H9 (cell line): ENCODE measurements at regions not wholly inside any gene's neighbourhood (a gene's known extent, or its start where the extent isn't known, plus 50 kb on each side); places are given as distances from the start of the nearest gene placed in this dataset.

ENCODE experiments used
- DNase-seq: peaks from one replicate; pipeline ENCODE4 v3.0.0-alpha.2; 2017
- H2AFZ ChIP-seq: one replicate; pipeline ENCODE4 v1.6.1; 2013; ENCODE audit warnings: mild to moderate bottlenecking, low read length, control low read depth, moderate library complexity
- H2AK5ac ChIP-seq: 2 replicates; pipeline ENCODE4 v1.6.1; 2013; ENCODE audit warnings: low read length, control low read depth, mixed read lengths; ENCODE audit not compliant: insufficient read length
- H2BK120ac ChIP-seq: one replicate; pipeline ENCODE4 v1.6.1; 2013; ENCODE audit warnings: low read depth, mild to moderate bottlenecking, low read length, control low read depth, inconsistent platforms; ENCODE audit not compliant: poor library complexity, severe bottlenecking
- H2BK12ac ChIP-seq: 2 replicates; pipeline ENCODE4 v1.6.1; 2013; ENCODE audit warnings: low read length, control low read depth, mixed read lengths, low read depth; ENCODE audit not compliant: insufficient read length
- H2BK15ac ChIP-seq: 2 replicates; pipeline ENCODE4 v1.6.1; 2013; ENCODE audit warnings: low read depth, low read length, control low read depth
- H2BK20ac ChIP-seq: one replicate; pipeline ENCODE4 v1.6.1; 2013; ENCODE audit warnings: low read depth, mild to moderate bottlenecking, low read length, control low read depth, inconsistent platforms; ENCODE audit not compliant: poor library complexity, severe bottlenecking
- H2BK5ac ChIP-seq: 2 replicates; pipeline ENCODE4 v1.6.1; 2013; ENCODE audit warnings: low read length, control low read depth, mixed read lengths; ENCODE audit not compliant: insufficient read length
- H3K14ac ChIP-seq: 2 replicates; pipeline ENCODE4 v1.6.1; 2013; ENCODE audit warnings: low read length, control low read depth; ENCODE audit not compliant: insufficient read depth
- H3K18ac ChIP-seq: 2 replicates; pipeline ENCODE4 v1.6.1; 2013; ENCODE audit warnings: low read depth, mild to moderate bottlenecking, mixed read lengths, low read length, control low read depth; ENCODE audit not compliant: insufficient read length
- H3K23ac ChIP-seq: 2 replicates; pipeline ENCODE4 v1.6.1; 2013; ENCODE audit warnings: low read length, control low read depth, mixed read lengths, low read depth; ENCODE audit not compliant: insufficient read length
- H3K23me2 ChIP-seq: 2 replicates; pipeline ENCODE4 v1.6.1; 2013; ENCODE audit warnings: low read depth, mild to moderate bottlenecking, mixed read lengths, low read length, control low read depth; ENCODE audit not compliant: insufficient read length, poor library complexity, severe bottlenecking
- H3K27ac ChIP-seq: 2 replicates; pipeline ENCODE4 v1.5.1; 2013; ENCODE audit warnings: low read length, control low read depth, mixed read lengths, low read depth; ENCODE audit not compliant: insufficient read length
- H3K27me3 ChIP-seq: 2 replicates; pipeline ENCODE4 v1.6.1; 2013; ENCODE audit warnings: low read length, control low read depth, inconsistent platforms; ENCODE audit not compliant: insufficient read depth
- H3K4ac ChIP-seq: 2 replicates; pipeline ENCODE4 v1.6.1; 2013; ENCODE audit warnings: low read depth, mild to moderate bottlenecking, control low read depth, inconsistent platforms, low read length, moderate library complexity
- H3K4me1 ChIP-seq: 2 replicates; pipeline ENCODE4 v1.6.1; 2013; ENCODE audit warnings: low read length, control low read depth, inconsistent platforms; ENCODE audit not compliant: insufficient read depth
- H3K4me2 ChIP-seq: 2 replicates; pipeline ENCODE4 v1.6.1; 2013; ENCODE audit warnings: low read length, control low read depth, mixed read lengths; ENCODE audit not compliant: insufficient read length, insufficient read depth
- H3K56ac ChIP-seq: 2 replicates; pipeline ENCODE4 v1.6.1; 2013; ENCODE audit warnings: low read depth, mild to moderate bottlenecking, mixed read lengths, low read length, control low read depth; ENCODE audit not compliant: insufficient read length
- H3K79me1 ChIP-seq: 2 replicates; pipeline ENCODE4 v1.6.1; 2013; ENCODE audit warnings: low read depth, mild to moderate bottlenecking, moderate library complexity, low read length, control low read depth, inconsistent platforms; ENCODE audit not compliant: insufficient read depth, poor library complexity, severe bottlenecking
- H3K79me2 ChIP-seq: 2 replicates; pipeline ENCODE4 v1.6.1; 2013; ENCODE audit warnings: low read length, control low read depth, inconsistent platforms; ENCODE audit not compliant: insufficient read depth
- H3K9ac ChIP-seq: 2 replicates; pipeline ENCODE4 v1.6.1; 2013; ENCODE audit warnings: low read length, control low read depth, mixed read lengths; ENCODE audit not compliant: insufficient read length; ENCODE audit errors: extremely low read depth
- H3K9me3 ChIP-seq: one replicate; pipeline ENCODE4 v1.6.1; 2013; ENCODE audit warnings: low read depth, low read length, inconsistent platforms; ENCODE audit not compliant: control insufficient read depth
- H3T11ph ChIP-seq: one replicate; pipeline ENCODE4 v1.6.1; 2013; ENCODE audit warnings: mild to moderate bottlenecking, low read length, control low read depth, inconsistent platforms
- H4K20me1 ChIP-seq: one replicate; pipeline ENCODE4 v1.6.1; 2013; ENCODE audit not compliant: control insufficient read depth, insufficient read length, insufficient read depth
- H4K5ac ChIP-seq: 2 replicates; pipeline ENCODE4 v1.6.1; 2013; ENCODE audit warnings: low read depth, mild to moderate bottlenecking, mixed read lengths, low read length, control low read depth; ENCODE audit not compliant: insufficient read length
- H4K8ac ChIP-seq: replicated peaks from 2 replicates; pipeline ENCODE4 v1.6.1; 2013; ENCODE audit warnings: low read length, control low read depth, mixed read lengths, low read depth; ENCODE audit not compliant: insufficient read length
- H4K91ac ChIP-seq: 2 replicates; pipeline ENCODE4 v1.6.1; 2013; ENCODE audit warnings: low read depth, mild to moderate bottlenecking, moderate library complexity, mixed read lengths, low read length, control low read depth; ENCODE audit not compliant: insufficient read length
- H3K27ac Mint-ChIP-seq, 3 experiments: 2 replicates in 2 of 3; 3 replicates in 1 of 3; pipeline ENCODE4 v1.8.0; 2020 to 2021; ENCODE audit warnings: mixed read lengths in 3 of 3, mild to moderate bottlenecking in 1 of 3, moderate library complexity in 1 of 3
- H3K27me3 Mint-ChIP-seq: 2 replicates; pipeline ENCODE4 v1.8.0; 2021; ENCODE audit warnings: low read depth, mild to moderate bottlenecking, moderate library complexity, mixed read lengths
- H3K36me3 Mint-ChIP-seq, 3 experiments: 2 replicates in 2 of 3; 3 replicates in 1 of 3; pipeline ENCODE4 v1.8.0; 2020 to 2021; ENCODE audit warnings: low read depth in 3 of 3, mixed read lengths in 3 of 3; ENCODE audit not compliant: insufficient read depth in 1 of 3
- H3K4me1 Mint-ChIP-seq, 2 experiments: 2 replicates each; pipeline ENCODE4 v1.8.0; 2020; ENCODE audit warnings: mixed read lengths in 2 of 2
- H3K4me3 Mint-ChIP-seq, 2 experiments: 2 replicates in 1 of 2; 3 replicates in 1 of 2; pipeline ENCODE4 v1.8.0; 2020 to 2021; ENCODE audit warnings: mild to moderate bottlenecking in 2 of 2, mixed read lengths in 2 of 2, moderate library complexity in 1 of 2
- H3K9me3 Mint-ChIP-seq, 2 experiments: 2 replicates in 1 of 2; 3 replicates in 1 of 2; pipeline ENCODE4 v1.8.0; 2020; ENCODE audit warnings: mild to moderate bottlenecking in 2 of 2, mixed read lengths in 2 of 2, moderate library complexity in 1 of 2
- WGBS: extraction: QIAGEN DNeasy Blood & Tissue Kit; methylation state at CpG from one replicate; pipeline ENCODE4 v1.1.7; 2013; ENCODE audit warnings: missing lambda C conversion rate, low lambda C conversion rate, mixed read lengths; ENCODE audit not compliant: insufficient read length; ENCODE audit errors: extremely low coverage; 5-methylcytosine and 5-hydroxymethylcytosine counted together
- TF ChIP-seq, protein P1 (sequence below): fragments of 200-600 bp; sonication (generic); conservative IDR thresholded peaks from 3 replicates; pipeline ENCODE4 v1.8.0; 2021; ENCODE audit warnings: antibody characterized with exemption, mild to moderate bottlenecking

DNA sequence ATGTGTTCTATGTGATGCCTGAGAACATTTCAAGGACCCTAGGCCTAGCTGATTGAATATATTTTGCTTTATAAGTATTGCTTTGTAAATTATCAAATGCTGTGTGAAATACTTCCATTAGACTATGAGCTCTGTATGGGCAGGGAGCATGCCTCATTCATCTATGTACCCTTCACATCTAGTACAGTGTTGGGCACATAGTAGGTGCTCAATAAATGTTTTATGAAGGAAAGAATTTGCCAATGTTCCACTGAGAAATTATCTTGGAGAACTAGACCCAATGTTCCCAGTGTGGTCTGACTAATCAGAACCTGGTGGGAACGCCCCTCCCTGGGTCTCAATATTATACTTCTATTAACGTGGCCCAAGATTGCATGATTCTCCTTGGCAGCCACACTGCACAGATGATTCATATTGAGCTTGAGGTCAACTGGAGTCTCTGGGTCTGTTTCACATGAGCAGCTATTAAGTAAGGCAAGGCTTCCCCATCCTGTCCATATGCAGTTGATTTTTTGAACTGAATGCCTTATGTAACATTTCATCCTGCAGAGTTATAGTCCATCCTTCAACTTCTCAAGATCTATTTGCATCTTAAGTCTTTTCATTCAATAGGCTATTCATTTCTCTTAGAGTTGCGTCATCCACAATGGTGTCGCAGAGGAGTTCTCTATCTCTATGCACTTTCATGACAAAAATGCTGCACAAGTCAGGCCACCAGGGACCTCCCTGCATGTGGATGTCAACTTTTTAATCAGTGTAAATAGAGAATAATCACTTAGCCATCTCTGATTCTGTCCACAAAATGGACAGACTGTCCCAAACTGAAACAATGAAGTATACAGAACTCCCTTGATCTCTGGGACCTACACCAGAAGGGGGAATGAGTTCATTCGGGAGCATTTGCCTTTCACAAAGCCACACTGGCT lies 257.6 kb downstream of the CYP26B1 start:
- H3K79me1 ChIP-seq, result no peaks in the 10 kb centered on the region
- Mint-ChIP-seq H3K4me1 (peaks cover 0 to 3% of the 10 kb centered on the region in 2 experiments; a peak in 2 of 4 replicates), H3K9me3 (no peaks in the 10 kb centered on the region), H3K27ac (no peak overlapping the region), H3K36me3 (no peaks in the 10 kb centered on the region), H3K4me3 (no peak overlapping the region), H3K27me3 (peaks cover 3% of the 10 kb centered on the region)
- no peaks in the 10 kb centered on the region for H3K79me2 ChIP-seq
- H4K8ac ChIP-seq, result no peak overlapping the region
- no peaks in the 10 kb centered on the region for H3K23me2 ChIP-seq
- no peak overlapping the region for H3K4me2 ChIP-seq
- H3K9ac ChIP-seq, result no peak overlapping the region
- H2AFZ ChIP-seq, result no peak overlapping the region
- no peak for DNase-seq
- H3K9me3 ChIP-seq, result no peaks in the 10 kb centered on the region
- H2BK12ac ChIP-seq, result no peak overlapping the region
- TF ChIP-seq, protein P1, sequence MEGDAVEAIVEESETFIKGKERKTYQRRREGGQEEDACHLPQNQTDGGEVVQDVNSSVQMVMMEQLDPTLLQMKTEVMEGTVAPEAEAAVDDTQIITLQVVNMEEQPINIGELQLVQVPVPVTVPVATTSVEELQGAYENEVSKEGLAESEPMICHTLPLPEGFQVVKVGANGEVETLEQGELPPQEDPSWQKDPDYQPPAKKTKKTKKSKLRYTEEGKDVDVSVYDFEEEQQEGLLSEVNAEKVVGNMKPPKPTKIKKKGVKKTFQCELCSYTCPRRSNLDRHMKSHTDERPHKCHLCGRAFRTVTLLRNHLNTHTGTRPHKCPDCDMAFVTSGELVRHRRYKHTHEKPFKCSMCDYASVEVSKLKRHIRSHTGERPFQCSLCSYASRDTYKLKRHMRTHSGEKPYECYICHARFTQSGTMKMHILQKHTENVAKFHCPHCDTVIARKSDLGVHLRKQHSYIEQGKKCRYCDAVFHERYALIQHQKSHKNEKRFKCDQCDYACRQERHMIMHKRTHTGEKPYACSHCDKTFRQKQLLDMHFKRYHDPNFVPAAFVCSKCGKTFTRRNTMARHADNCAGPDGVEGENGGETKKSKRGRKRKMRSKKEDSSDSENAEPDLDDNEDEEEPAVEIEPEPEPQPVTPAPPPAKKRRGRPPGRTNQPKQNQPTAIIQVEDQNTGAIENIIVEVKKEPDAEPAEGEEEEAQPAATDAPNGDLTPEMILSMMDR, result no peak
- no peak overlapping the region for H3K18ac ChIP-seq
- H3K23ac ChIP-seq, result no peak overlapping the region
- H4K5ac ChIP-seq, result no peak overlapping the region
- H3T11ph ChIP-seq, result no peak overlapping the region
- H3K56ac ChIP-seq, result no peak overlapping the region
- H3K27me3 ChIP-seq, result no peaks in the 10 kb centered on the region
- no peak overlapping the region for H3K27ac ChIP-seq
- H3K4ac ChIP-seq, result no peak overlapping the region
- no peak overlapping the region for H2AK5ac ChIP-seq
- H4K20me1 ChIP-seq, result no peaks in the 10 kb centered on the region
- H2BK5ac ChIP-seq, result no peak overlapping the region
- no CpG with 5 or more reads among the region's 5 CpGs for WGBS
- no peak overlapping the region for H4K91ac ChIP-seq
- no peak overlapping the region for H2BK15ac ChIP-seq
- H3K14ac ChIP-seq, result no peak overlapping the region
- no peak overlapping the region for H2BK20ac ChIP-seq
- H2BK120ac ChIP-seq, result no peak overlapping the region
- H3K4me1 ChIP-seq, result no peaks in the 10 kb centered on the region
